Breast epithelium (tissue), 3 donors: ENCODE measurements at regions not wholly inside any gene's neighbourhood (a gene's known extent, or its start where the extent isn't known, plus 50 kb on each side); places are given as distances from the start of the nearest gene placed in this dataset.

ENCODE experiments used
- POLR2A ChIP-seq: fragments of 450-650 bp; IDR thresholded peaks from one replicate; pipeline ENCODE4 v1.6.1; 2016; ENCODE audit warnings: antibody characterized with exemption, mild to moderate bottlenecking, moderate library complexity
- POLR2AphosphoS5 ChIP-seq, 3 donors: sonication (generic); formaldehyde crosslinking; IDR thresholded peaks; one replicate each; pipeline ENCODE4 v1.6.1; 2017; ENCODE audit warnings: antibody characterized with exemption in 3 of 3
- TF ChIP-seq, protein P1 (sequence below), 3 donors: fragments of 450-650 bp; IDR thresholded peaks; one replicate each; pipeline ENCODE4 v1.5.1; 2016 to 2017; ENCODE audit warnings: antibody characterized with exemption in 3 of 3, mild to moderate bottlenecking in 3 of 3, moderate library complexity in 3 of 3

DNA sequence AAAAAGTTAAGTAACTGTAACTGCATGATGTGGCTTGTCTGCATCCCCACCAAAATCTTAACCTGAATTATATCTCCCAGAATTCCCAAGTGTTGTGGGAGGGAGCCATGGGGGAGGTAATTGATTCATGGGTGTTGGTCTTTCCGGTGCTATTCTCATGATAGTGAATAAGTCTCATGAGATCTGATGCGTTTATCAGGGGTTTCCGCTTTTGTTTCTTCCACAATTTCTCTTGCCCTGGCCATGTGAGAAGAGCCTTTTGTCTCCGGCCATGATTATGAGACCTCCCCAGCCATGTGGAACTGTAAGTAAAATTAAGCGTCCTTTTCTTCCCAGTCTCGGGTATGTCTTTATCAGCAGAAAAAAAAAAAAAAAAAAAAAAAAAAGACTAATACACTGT, 385.8 kb downstream of the SLITRK1 start:
- TF ChIP-seq, protein P1, sequence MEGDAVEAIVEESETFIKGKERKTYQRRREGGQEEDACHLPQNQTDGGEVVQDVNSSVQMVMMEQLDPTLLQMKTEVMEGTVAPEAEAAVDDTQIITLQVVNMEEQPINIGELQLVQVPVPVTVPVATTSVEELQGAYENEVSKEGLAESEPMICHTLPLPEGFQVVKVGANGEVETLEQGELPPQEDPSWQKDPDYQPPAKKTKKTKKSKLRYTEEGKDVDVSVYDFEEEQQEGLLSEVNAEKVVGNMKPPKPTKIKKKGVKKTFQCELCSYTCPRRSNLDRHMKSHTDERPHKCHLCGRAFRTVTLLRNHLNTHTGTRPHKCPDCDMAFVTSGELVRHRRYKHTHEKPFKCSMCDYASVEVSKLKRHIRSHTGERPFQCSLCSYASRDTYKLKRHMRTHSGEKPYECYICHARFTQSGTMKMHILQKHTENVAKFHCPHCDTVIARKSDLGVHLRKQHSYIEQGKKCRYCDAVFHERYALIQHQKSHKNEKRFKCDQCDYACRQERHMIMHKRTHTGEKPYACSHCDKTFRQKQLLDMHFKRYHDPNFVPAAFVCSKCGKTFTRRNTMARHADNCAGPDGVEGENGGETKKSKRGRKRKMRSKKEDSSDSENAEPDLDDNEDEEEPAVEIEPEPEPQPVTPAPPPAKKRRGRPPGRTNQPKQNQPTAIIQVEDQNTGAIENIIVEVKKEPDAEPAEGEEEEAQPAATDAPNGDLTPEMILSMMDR (IDR thresholded peaks at IDR 0.05) = no peak
- no peak for TF ChIP-seq POLR2AphosphoS5 (IDR thresholded peaks at IDR 0.05)
- TF ChIP-seq POLR2A = no peak
